GM23338 (cell line): ENCODE measurements at regions not wholly inside any gene's neighbourhood (a gene's known extent, or its start where the extent isn't known, plus 50 kb on each side); places are given as distances from the start of the nearest gene placed in this dataset.

Experiments used
- ATAC-seq: fragments of 200-7000 bp; cut with Tn5 transposase; 3 replicates; pipeline ENCODE4 v1.9.1; 2020
- DNase-seq: peaks from one replicate; pipeline ENCODE4 v3.0.0-alpha.2; 2015; ENCODE audit warnings: low spot score
- H2AFZ ChIP-seq: fragments of 200-600 bp; sonication (generic); 2 replicates; pipeline ENCODE4 v1.8.0; 2016; ENCODE audit warnings: antibody characterized with exemption, mild to moderate bottlenecking, moderate library complexity
- H3F3A ChIP-seq: fragments of 200-600 bp; sonication (generic); replicated peaks from 2 replicates; pipeline ENCODE4 v1.8.0; 2017; ENCODE audit warnings: antibody characterized with exemption, mixed run types, low read depth
- H3K27ac ChIP-seq: fragments of 200-600 bp; sonication (generic); 2 replicates; pipeline ENCODE4 v1.6.1; 2016; ENCODE audit warnings: low read depth
- H3K27me3 ChIP-seq: fragments of 200-600 bp; sonication (generic); 2 replicates; pipeline ENCODE4 v1.8.0; 2016; ENCODE audit warnings: mild to moderate bottlenecking, mixed run types, moderate library complexity; ENCODE audit not compliant: insufficient read depth
- H3K36me3 ChIP-seq: fragments of 200-600 bp; sonication (generic); 2 replicates; pipeline ENCODE4 v1.8.0; 2016; ENCODE audit warnings: mild to moderate bottlenecking; ENCODE audit not compliant: insufficient read depth
- H3K4me1 ChIP-seq: fragments of 200-600 bp; sonication (generic); 2 replicates; pipeline ENCODE4 v1.8.0; 2016; ENCODE audit warnings: mild to moderate bottlenecking, moderate library complexity; ENCODE audit not compliant: insufficient read depth
- H3K4me2 ChIP-seq: fragments of 200-600 bp; sonication (generic); 2 replicates; pipeline ENCODE4 v1.7.1; 2017; ENCODE audit warnings: mixed run types
- H3K4me3 ChIP-seq: fragments of 200-600 bp; sonication (generic); 2 replicates; pipeline ENCODE4 v1.6.1; 2016; ENCODE audit warnings: mixed run types
- H3K79me2 ChIP-seq: fragments of 200-600 bp; sonication (generic); replicated peaks from 2 replicates; pipeline ENCODE4 v1.8.0; 2017; ENCODE audit warnings: mild to moderate bottlenecking; ENCODE audit not compliant: insufficient read depth
- H3K9me2 ChIP-seq: fragments of 200-600 bp; sonication (generic); 2 replicates; pipeline ENCODE4 v1.8.0; 2017; ENCODE audit not compliant: insufficient read depth
- H4K20me1 ChIP-seq: fragments of 200-600 bp; sonication (generic); replicated peaks from 2 replicates; pipeline ENCODE4 v1.8.0; 2017; ENCODE audit warnings: mild to moderate bottlenecking; ENCODE audit not compliant: insufficient read depth
- H3K27ac Mint-ChIP-seq: 2 replicates; pipeline ENCODE4 v1.8.0; 2020; ENCODE audit warnings: inconsistent platforms, mild to moderate bottlenecking, moderate library complexity, mixed read lengths
- H3K27me3 Mint-ChIP-seq: 3 replicates; pipeline ENCODE4 v1.8.0; 2022; ENCODE audit warnings: low read depth, mild to moderate bottlenecking, moderate library complexity, mixed read lengths, inconsistent platforms; ENCODE audit not compliant: insufficient read depth, poor library complexity
- H3K36me3 Mint-ChIP-seq: 3 replicates; pipeline ENCODE4 v1.8.0; 2021; ENCODE audit warnings: low read depth, mild to moderate bottlenecking, inconsistent platforms, moderate library complexity, mixed read lengths
- H3K4me1 Mint-ChIP-seq: 3 replicates; pipeline ENCODE4 v1.8.0; 2020; ENCODE audit warnings: mild to moderate bottlenecking, inconsistent platforms, mixed read lengths
- H3K4me3 Mint-ChIP-seq: 3 replicates; pipeline ENCODE4 v1.8.0; 2021; ENCODE audit warnings: moderate library complexity, mild to moderate bottlenecking, inconsistent platforms, mixed read lengths
- H3K9me3 Mint-ChIP-seq: 3 replicates; pipeline ENCODE4 v1.8.0; 2020; ENCODE audit warnings: moderate library complexity, mild to moderate bottlenecking, inconsistent platforms, mixed read lengths
- CREB1 ChIP-seq: fragments of 250-450 bp; sonication (Bioruptor Pico); IDR thresholded peaks from 2 replicates; pipeline ENCODE4 v1.5.0; 2020; ENCODE audit warnings: low read depth, mild to moderate bottlenecking, moderate library complexity
- EZH2 ChIP-seq: fragments of 200-600 bp; sonication (generic); IDR thresholded peaks from one replicate; pipeline ENCODE4 v1.8.0; 2017; ENCODE audit warnings: antibody characterized with exemption, mild to moderate bottlenecking, low read depth; ENCODE audit not compliant: unreplicated experiment
- EZH2phosphoT487 ChIP-seq: fragments of 200-600 bp; sonication (generic); IDR thresholded peaks from one replicate; pipeline ENCODE4 v1.8.1; 2018; ENCODE audit warnings: antibody characterized with exemption; ENCODE audit not compliant: unreplicated experiment
- JUNB ChIP-seq: IDR thresholded peaks from one replicate; pipeline ENCODE4 v1.6.1; 2016; ENCODE audit warnings: antibody characterized with exemption; ENCODE audit not compliant: unreplicated experiment
- NANOG ChIP-seq: IDR thresholded peaks from 2 replicates; pipeline ENCODE4 v1.6.1; 2016; ENCODE audit warnings: antibody characterized with exemption, borderline replicate concordance
- POLR2AphosphoS5 ChIP-seq: IDR thresholded peaks from 2 replicates; pipeline ENCODE4 v1.6.1; 2016; ENCODE audit warnings: antibody characterized with exemption, low read depth
- ZNF114 ChIP-seq: fragments of 250-450 bp; sonication (Bioruptor Pico); IDR thresholded peaks from 2 replicates; pipeline ENCODE4 v1.5.0; 2020; ENCODE audit warnings: mild to moderate bottlenecking, moderate library complexity
- ZNF331 ChIP-seq: fragments of 250-450 bp; sonication (Bioruptor Pico); IDR thresholded peaks from 2 replicates; pipeline ENCODE4 v1.5.0; 2020; ENCODE audit warnings: low read depth, mild to moderate bottlenecking, moderate library complexity
- TF ChIP-seq, protein P1 (sequence below): IDR thresholded peaks from 2 replicates; pipeline ENCODE4 v1.6.1; 2016; ENCODE audit warnings: antibody characterized with exemption
- TF ChIP-seq, protein P2 (sequence below): fragments of 250-450 bp; sonication (Bioruptor Pico); IDR thresholded peaks from 2 replicates; pipeline ENCODE4 v1.5.0; 2020; ENCODE audit warnings: mild to moderate bottlenecking, moderate library complexity
- TF ChIP-seq, protein P3 (sequence below): IDR thresholded peaks from one replicate; pipeline ENCODE4 v1.6.1; 2018; ENCODE audit warnings: antibody characterized with exemption; ENCODE audit not compliant: unreplicated experiment
- TF ChIP-seq, protein P4 (sequence below), 2 experiments: fragments of 200-600 bp in 1 of 2; sonication (generic) in 1 of 2; conservative IDR thresholded peaks; 2 replicates each; pipeline versions ENCODE4 v1.5.1 to v1.6.1; 2016 to 2017; ENCODE audit warnings: antibody characterized with exemption in 2 of 2, low read depth in 2 of 2, mild to moderate bottlenecking in 2 of 2, moderate library complexity in 1 of 2

DNA sequence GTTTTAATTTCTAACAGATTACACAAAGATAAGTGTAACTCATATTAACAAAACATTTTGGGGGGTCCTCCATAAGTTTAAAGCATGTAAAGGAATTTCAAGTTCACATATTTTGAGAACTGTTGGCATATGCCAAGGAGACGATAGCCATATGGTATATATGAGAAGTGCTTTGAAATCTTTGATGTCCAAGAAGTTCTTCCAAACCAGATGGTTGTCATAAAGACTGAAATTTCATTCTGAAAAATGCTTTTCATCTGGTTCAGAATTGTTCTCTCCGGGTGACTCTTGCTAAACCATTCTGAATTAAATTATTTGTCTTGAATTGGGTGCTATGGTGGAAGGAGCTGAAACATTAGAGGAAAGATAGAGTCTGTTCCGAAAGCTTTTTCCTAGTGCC, 513.0 kb upstream of the AKR1E2 start:
- Histone ChIP-seq H3K36me3 (no peaks in the 10 kb centered on the region), H3K4me3 (no peak overlapping the region), H3F3A (no peaks in the 10 kb centered on the region), H3K4me1 (no peaks in the 10 kb centered on the region), H3K27me3 (no peaks in the 10 kb centered on the region), H3K79me2 (no peaks in the 10 kb centered on the region), H3K9me2 (peaks cover 15% of the 10 kb centered on the region; the same call in 1 of the 2 replicates), H4K20me1 (no peaks in the 10 kb centered on the region), H3K4me2 (no peak overlapping the region), H3K27ac (no peak overlapping the region), H2AFZ (no peak overlapping the region)
- Mint-ChIP-seq H3K27me3 (no peaks in the 10 kb centered on the region), H3K27ac (no peak overlapping the region), H3K4me1 (no peaks in the 10 kb centered on the region), H3K4me3 (no peak overlapping the region), H3K9me3 (no peaks in the 10 kb centered on the region), H3K36me3 (no peaks in the 10 kb centered on the region)
- no peak for DNase-seq
- TF ChIP-seq ZNF114, result no peak
- TF ChIP-seq, protein P1, sequence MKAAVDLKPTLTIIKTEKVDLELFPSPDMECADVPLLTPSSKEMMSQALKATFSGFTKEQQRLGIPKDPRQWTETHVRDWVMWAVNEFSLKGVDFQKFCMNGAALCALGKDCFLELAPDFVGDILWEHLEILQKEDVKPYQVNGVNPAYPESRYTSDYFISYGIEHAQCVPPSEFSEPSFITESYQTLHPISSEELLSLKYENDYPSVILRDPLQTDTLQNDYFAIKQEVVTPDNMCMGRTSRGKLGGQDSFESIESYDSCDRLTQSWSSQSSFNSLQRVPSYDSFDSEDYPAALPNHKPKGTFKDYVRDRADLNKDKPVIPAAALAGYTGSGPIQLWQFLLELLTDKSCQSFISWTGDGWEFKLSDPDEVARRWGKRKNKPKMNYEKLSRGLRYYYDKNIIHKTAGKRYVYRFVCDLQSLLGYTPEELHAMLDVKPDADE, result no peak
- TF ChIP-seq ZNF331 (CRISPR knock-in tag), result no peak
- no peak for TF ChIP-seq JUNB
- TF ChIP-seq, protein P2, sequence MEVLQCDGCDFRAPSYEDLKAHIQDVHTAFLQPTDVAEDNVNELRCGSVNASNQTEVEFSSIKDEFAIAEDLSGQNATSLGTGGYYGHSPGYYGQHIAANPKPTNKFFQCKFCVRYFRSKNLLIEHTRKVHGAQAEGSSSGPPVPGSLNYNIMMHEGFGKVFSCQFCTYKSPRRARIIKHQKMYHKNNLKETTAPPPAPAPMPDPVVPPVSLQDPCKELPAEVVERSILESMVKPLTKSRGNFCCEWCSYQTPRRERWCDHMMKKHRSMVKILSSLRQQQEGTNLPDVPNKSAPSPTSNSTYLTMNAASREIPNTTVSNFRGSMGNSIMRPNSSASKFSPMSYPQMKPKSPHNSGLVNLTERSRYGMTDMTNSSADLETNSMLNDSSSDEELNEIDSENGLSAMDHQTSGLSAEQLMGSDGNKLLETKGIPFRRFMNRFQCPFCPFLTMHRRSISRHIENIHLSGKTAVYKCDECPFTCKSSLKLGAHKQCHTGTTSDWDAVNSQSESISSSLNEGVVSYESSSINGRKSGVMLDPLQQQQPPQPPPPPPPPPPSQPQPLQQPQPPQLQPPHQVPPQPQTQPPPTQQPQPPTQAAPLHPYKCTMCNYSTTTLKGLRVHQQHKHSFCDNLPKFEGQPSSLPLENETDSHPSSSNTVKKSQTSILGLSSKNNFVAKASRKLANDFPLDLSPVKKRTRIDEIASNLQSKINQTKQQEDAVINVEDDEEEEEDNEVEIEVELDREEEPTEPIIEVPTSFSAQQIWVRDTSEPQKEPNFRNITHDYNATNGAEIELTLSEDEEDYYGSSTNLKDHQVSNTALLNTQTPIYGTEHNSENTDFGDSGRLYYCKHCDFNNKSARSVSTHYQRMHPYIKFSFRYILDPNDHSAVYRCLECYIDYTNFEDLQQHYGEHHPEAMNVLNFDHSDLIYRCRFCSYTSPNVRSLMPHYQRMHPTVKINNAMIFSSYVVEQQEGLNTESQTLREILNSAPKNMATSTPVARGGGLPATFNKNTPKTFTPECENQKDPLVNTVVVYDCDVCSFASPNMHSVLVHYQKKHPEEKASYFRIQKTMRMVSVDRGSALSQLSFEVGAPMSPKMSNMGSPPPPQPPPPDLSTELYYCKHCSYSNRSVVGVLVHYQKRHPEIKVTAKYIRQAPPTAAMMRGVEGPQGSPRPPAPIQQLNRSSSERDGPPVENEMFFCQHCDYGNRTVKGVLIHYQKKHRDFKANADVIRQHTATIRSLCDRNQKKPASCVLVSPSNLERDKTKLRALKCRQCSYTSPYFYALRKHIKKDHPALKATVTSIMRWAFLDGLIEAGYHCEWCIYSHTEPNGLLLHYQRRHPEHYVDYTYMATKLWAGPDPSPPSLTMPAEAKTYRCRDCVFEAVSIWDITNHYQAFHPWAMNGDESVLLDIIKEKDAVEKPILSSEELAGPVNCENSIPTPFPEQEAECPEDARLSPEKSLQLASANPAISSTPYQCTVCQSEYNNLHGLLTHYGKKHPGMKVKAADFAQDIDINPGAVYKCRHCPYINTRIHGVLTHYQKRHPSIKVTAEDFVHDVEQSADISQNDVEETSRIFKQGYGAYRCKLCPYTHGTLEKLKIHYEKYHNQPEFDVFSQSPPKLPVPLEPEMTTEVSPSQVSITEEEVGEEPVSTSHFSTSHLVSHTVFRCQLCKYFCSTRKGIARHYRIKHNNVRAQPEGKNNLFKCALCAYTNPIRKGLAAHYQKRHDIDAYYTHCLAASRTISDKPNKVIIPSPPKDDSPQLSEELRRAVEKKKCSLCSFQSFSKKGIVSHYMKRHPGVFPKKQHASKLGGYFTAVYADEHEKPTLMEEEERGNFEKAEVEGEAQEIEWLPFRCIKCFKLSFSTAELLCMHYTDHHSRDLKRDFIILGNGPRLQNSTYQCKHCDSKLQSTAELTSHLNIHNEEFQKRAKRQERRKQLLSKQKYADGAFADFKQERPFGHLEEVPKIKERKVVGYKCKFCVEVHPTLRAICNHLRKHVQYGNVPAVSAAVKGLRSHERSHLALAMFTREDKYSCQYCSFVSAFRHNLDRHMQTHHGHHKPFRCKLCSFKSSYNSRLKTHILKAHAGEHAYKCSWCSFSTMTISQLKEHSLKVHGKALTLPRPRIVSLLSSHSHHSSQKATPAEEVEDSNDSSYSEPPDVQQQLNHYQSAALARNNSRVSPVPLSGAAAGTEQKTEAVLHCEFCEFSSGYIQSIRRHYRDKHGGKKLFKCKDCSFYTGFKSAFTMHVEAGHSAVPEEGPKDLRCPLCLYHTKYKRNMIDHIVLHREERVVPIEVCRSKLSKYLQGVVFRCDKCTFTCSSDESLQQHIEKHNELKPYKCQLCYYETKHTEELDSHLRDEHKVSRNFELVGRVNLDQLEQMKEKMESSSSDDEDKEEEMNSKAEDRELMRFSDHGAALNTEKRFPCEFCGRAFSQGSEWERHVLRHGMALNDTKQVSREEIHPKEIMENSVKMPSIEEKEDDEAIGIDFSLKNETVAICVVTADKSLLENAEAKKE (CRISPR knock-in tag), result no peak
- no peak for TF ChIP-seq EZH2phosphoT487
- TF ChIP-seq, protein P3, sequence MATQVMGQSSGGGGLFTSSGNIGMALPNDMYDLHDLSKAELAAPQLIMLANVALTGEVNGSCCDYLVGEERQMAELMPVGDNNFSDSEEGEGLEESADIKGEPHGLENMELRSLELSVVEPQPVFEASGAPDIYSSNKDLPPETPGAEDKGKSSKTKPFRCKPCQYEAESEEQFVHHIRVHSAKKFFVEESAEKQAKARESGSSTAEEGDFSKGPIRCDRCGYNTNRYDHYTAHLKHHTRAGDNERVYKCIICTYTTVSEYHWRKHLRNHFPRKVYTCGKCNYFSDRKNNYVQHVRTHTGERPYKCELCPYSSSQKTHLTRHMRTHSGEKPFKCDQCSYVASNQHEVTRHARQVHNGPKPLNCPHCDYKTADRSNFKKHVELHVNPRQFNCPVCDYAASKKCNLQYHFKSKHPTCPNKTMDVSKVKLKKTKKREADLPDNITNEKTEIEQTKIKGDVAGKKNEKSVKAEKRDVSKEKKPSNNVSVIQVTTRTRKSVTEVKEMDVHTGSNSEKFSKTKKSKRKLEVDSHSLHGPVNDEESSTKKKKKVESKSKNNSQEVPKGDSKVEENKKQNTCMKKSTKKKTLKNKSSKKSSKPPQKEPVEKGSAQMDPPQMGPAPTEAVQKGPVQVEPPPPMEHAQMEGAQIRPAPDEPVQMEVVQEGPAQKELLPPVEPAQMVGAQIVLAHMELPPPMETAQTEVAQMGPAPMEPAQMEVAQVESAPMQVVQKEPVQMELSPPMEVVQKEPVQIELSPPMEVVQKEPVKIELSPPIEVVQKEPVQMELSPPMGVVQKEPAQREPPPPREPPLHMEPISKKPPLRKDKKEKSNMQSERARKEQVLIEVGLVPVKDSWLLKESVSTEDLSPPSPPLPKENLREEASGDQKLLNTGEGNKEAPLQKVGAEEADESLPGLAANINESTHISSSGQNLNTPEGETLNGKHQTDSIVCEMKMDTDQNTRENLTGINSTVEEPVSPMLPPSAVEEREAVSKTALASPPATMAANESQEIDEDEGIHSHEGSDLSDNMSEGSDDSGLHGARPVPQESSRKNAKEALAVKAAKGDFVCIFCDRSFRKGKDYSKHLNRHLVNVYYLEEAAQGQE, result no peak
- no peak for TF ChIP-seq CREB1
- no peak for TF ChIP-seq POLR2AphosphoS5
- TF ChIP-seq, protein P4, sequence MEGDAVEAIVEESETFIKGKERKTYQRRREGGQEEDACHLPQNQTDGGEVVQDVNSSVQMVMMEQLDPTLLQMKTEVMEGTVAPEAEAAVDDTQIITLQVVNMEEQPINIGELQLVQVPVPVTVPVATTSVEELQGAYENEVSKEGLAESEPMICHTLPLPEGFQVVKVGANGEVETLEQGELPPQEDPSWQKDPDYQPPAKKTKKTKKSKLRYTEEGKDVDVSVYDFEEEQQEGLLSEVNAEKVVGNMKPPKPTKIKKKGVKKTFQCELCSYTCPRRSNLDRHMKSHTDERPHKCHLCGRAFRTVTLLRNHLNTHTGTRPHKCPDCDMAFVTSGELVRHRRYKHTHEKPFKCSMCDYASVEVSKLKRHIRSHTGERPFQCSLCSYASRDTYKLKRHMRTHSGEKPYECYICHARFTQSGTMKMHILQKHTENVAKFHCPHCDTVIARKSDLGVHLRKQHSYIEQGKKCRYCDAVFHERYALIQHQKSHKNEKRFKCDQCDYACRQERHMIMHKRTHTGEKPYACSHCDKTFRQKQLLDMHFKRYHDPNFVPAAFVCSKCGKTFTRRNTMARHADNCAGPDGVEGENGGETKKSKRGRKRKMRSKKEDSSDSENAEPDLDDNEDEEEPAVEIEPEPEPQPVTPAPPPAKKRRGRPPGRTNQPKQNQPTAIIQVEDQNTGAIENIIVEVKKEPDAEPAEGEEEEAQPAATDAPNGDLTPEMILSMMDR (conservative IDR thresholded peaks at IDR 0.05; ENCODE audit: low read depth in 2 of 2), result no peak
- no peak for TF ChIP-seq NANOG
- no peak for TF ChIP-seq EZH2
- ATAC-seq, result no peak
